Right lobe of liver (tissue), 4 donors: ENCODE measurements at regions not wholly inside any gene's neighbourhood (a gene's known extent, or its start where the extent isn't known, plus 50 kb on each side); places are given as distances from the start of the nearest gene placed in this dataset.

Experiments
- CTCF ChIP-seq, 4 donors: fragments of 200-600 bp in 3 of 4; fragments of 450-650 bp in 1 of 4; IDR thresholded peaks; one replicate each; pipeline versions ENCODE4 v1.5.1 to v1.8.0; 2016 to 2022; ENCODE audit warnings: antibody characterized with exemption in 4 of 4, mild to moderate bottlenecking in 2 of 4
- POLR2A ChIP-seq: fragments of 450-650 bp; IDR thresholded peaks from one replicate; pipeline ENCODE4 v1.6.1; 2017; ENCODE audit warnings: antibody characterized with exemption, mild to moderate bottlenecking
- donor health status: DM: no; HTN: no; CAD: no.
- donor health status: DM: no; HTN: no; CAD: no.
- donor health status: DM: no; HTN: yes; CAD: no.

- TF ChIP-seq POLR2A (no peak), CTCF (IDR thresholded peaks at IDR 0.05) (no peak)
These were observed 56.2 kb upstream of the SMNDC1 start for GRCh38 chr10:110360857-110361474.
